ENCODE measurements at regions not wholly inside any gene's neighbourhood (a gene's known extent, or its start where the extent isn't known, plus 50 kb on each side); places are given as distances from the start of the nearest gene placed in this dataset.

GRCh38 chr6:78614961-78615360, 252.4 kb upstream of the IRAK1BP1 start:
- no peaks in the 10 kb centered on the region for H3K27me3 ChIP-seq (ENCODE audit: insufficient read depth, poor library complexity, severe bottlenecking)
- DNase-seq (ENCODE audit: low read depth in 1 of 2, low spot score in 1 of 2), result no peak
- TF ChIP-seq, protein P1, sequence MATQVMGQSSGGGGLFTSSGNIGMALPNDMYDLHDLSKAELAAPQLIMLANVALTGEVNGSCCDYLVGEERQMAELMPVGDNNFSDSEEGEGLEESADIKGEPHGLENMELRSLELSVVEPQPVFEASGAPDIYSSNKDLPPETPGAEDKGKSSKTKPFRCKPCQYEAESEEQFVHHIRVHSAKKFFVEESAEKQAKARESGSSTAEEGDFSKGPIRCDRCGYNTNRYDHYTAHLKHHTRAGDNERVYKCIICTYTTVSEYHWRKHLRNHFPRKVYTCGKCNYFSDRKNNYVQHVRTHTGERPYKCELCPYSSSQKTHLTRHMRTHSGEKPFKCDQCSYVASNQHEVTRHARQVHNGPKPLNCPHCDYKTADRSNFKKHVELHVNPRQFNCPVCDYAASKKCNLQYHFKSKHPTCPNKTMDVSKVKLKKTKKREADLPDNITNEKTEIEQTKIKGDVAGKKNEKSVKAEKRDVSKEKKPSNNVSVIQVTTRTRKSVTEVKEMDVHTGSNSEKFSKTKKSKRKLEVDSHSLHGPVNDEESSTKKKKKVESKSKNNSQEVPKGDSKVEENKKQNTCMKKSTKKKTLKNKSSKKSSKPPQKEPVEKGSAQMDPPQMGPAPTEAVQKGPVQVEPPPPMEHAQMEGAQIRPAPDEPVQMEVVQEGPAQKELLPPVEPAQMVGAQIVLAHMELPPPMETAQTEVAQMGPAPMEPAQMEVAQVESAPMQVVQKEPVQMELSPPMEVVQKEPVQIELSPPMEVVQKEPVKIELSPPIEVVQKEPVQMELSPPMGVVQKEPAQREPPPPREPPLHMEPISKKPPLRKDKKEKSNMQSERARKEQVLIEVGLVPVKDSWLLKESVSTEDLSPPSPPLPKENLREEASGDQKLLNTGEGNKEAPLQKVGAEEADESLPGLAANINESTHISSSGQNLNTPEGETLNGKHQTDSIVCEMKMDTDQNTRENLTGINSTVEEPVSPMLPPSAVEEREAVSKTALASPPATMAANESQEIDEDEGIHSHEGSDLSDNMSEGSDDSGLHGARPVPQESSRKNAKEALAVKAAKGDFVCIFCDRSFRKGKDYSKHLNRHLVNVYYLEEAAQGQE (IDR thresholded peaks at IDR 0.05; ENCODE audit: insufficient replicate concordance, low read depth), result no peak
- TF ChIP-seq GABPA (IDR thresholded peaks at IDR 0.05; ENCODE audit: low read depth), result no peak
- H3K4me3 ChIP-seq (replicated peaks; ENCODE audit: insufficient read depth, low read length), result no peak overlapping the region
- H3K27ac ChIP-seq (replicated peaks), result no peak overlapping the region

DNA sequence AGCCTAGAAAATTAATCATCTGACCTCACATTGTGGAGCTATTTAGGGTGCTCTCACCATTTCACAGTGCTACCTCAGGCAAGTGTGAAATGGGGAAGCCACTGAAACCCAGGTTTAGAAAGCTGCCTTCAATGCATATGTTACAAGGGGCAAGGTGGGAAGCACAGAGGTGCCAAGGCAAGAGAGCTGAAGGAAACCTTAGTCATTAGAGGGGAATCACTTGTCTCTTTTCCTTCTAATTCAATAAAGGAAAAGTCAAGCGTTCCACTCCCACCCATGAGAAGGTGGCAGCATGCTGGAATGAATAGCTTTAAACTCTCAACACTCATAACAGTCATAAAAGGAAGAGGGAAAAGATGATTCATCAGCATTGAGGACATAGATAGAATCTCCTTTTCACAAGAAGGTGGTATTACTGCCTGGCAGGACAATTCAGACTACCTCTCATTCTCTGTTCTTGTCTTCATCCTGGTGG, 251.9 kb upstream of the IRAK1BP1 start:
- no peak for DNase-seq (ENCODE audit: low read depth in 1 of 2, low spot score in 1 of 2)
- TF ChIP-seq POLR2AphosphoS5 (IDR thresholded peaks at IDR 0.05; ENCODE audit: low read depth) (no peak), CTCF (IDR thresholded peaks at IDR 0.05; ENCODE audit: insufficient read depth, low read length) (no peak)
- Histone ChIP-seq H3K27me3 (ENCODE audit: insufficient read depth, poor library complexity, severe bottlenecking) (no peaks in the 10 kb centered on the region), H3K27ac (replicated peaks) (no peak overlapping the region), H3K4me3 (replicated peaks; ENCODE audit: insufficient read depth, low read length) (no peak overlapping the region)

DNA sequence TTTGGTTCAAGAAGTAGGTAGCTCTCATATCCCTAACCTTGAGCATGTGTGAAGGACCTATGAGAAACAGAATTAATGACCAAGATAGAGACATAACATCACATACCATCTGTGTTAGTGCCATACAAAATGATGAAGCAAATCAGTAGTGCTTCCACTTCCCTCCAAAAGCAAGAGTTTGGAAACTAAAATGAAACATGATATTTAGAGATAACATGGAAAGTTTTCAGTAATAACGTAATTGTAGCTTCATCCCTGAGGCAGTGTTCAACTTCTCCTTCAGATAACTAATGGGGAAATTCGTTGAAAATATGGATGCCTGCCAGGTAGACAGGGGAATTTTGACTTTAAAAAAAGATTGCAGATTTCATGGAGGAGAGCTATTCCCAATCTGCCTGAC, 248.4 kb upstream of the IRAK1BP1 start:
- no peak for DNase-seq (ENCODE audit: low read depth in 1 of 2, low spot score in 1 of 2)
- no peak overlapping the region for H3K27ac ChIP-seq (replicated peaks)
- no peak overlapping the region for H3K4me3 ChIP-seq (replicated peaks; ENCODE audit: insufficient read depth, low read length)
- TF ChIP-seq, protein P1 (IDR thresholded peaks at IDR 0.05; ENCODE audit: insufficient replicate concordance, low read depth), result no peak
- TF ChIP-seq GABPA (IDR thresholded peaks at IDR 0.05; ENCODE audit: low read depth) (no peak), SPI1 (IDR thresholded peaks at IDR 0.05; ENCODE audit: borderline replicate concordance, low read depth) (no peak), POLR2AphosphoS5 (IDR thresholded peaks at IDR 0.05; ENCODE audit: low read depth) (no peak), CTCF (IDR thresholded peaks at IDR 0.05; ENCODE audit: insufficient read depth, low read length) (no peak)
- H3K27me3 ChIP-seq (ENCODE audit: insufficient read depth, poor library complexity, severe bottlenecking), result no peaks in the 10 kb centered on the region

GRCh38 chr6:78623554-78623953, 243.8 kb upstream of the IRAK1BP1 start:
- TF ChIP-seq POLR2AphosphoS5 (IDR thresholded peaks at IDR 0.05; ENCODE audit: low read depth) (no peak), GABPA (IDR thresholded peaks at IDR 0.05; ENCODE audit: low read depth) (no peak)
- Histone ChIP-seq H3K27me3 (ENCODE audit: insufficient read depth, poor library complexity, severe bottlenecking) (no peaks in the 10 kb centered on the region), H3K4me3 (replicated peaks; ENCODE audit: insufficient read depth, low read length) (no peak overlapping the region), H3K27ac (replicated peaks) (no peak overlapping the region)
- DNase-seq (ENCODE audit: low read depth in 1 of 2, low spot score in 1 of 2), result no peak

DNA sequence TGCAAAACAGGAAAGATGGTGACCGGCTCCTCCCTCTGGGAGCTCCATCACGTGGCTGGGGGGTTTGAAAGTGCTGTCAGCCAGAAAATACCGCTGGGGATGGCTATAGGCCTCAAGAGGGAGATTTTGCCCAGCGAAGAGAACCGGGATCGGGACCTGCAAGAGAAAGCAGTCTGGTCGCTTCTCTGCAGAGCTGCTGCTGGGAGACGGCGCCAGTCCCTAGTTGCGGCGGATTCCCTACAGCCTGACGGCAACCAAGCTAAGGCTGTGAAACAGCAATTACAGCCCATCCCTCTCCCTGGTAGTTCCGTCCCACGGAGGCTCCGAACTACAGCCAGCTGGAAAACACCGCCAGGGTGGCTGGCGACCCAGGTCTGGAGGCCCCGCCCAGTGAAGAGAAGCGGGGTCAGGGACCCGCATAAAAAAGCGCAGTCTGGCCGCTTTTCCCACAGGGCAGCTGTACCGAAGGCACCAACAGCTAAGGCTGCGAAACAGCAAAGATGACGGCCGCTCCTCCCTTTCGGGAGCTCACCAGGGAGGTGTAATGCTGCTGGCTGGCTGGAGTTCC, 238.1 kb upstream of the IRAK1BP1 start:
- H3K27ac ChIP-seq (replicated peaks), result no peak overlapping the region
- H3K4me3 ChIP-seq (replicated peaks; ENCODE audit: insufficient read depth, low read length), result no peak overlapping the region
- no peak for DNase-seq (ENCODE audit: low read depth in 1 of 2, low spot score in 1 of 2)
- H3K27me3 ChIP-seq (ENCODE audit: insufficient read depth, poor library complexity, severe bottlenecking), result no peaks in the 10 kb centered on the region
- TF ChIP-seq CTCF (IDR thresholded peaks at IDR 0.05; ENCODE audit: insufficient read depth, low read length) (no peak), POLR2AphosphoS5 (IDR thresholded peaks at IDR 0.05; ENCODE audit: low read depth) (no peak), GABPA (IDR thresholded peaks at IDR 0.05; ENCODE audit: low read depth) (no peak), SPI1 (IDR thresholded peaks at IDR 0.05; ENCODE audit: borderline replicate concordance, low read depth) (no peak)
- TF ChIP-seq, protein P1 (IDR thresholded peaks at IDR 0.05; ENCODE audit: insufficient replicate concordance, low read depth), result no peak
